GM23338 (cell line): ENCODE measurements at regions not wholly inside any gene's neighbourhood (a gene's known extent, or its start where the extent isn't known, plus 50 kb on each side); places are given as distances from the start of the nearest gene placed in this dataset.

Source experiments
- ATAC-seq: fragments of 200-7000 bp; cut with Tn5 transposase; 3 replicates; pipeline ENCODE4 v1.9.1; 2020
- DNase-seq: peaks from one replicate; pipeline ENCODE4 v3.0.0-alpha.2; 2015; ENCODE audit warnings: low spot score
- H2AFZ ChIP-seq: fragments of 200-600 bp; sonication (generic); 2 replicates; pipeline ENCODE4 v1.8.0; 2016; ENCODE audit warnings: antibody characterized with exemption, mild to moderate bottlenecking, moderate library complexity
- H3F3A ChIP-seq: fragments of 200-600 bp; sonication (generic); replicated peaks from 2 replicates; pipeline ENCODE4 v1.8.0; 2017; ENCODE audit warnings: antibody characterized with exemption, mixed run types, low read depth
- H3K27ac ChIP-seq: fragments of 200-600 bp; sonication (generic); 2 replicates; pipeline ENCODE4 v1.6.1; 2016; ENCODE audit warnings: low read depth
- H3K27me3 ChIP-seq: fragments of 200-600 bp; sonication (generic); 2 replicates; pipeline ENCODE4 v1.8.0; 2016; ENCODE audit warnings: mild to moderate bottlenecking, mixed run types, moderate library complexity; ENCODE audit not compliant: insufficient read depth
- H3K36me3 ChIP-seq: fragments of 200-600 bp; sonication (generic); 2 replicates; pipeline ENCODE4 v1.8.0; 2016; ENCODE audit warnings: mild to moderate bottlenecking; ENCODE audit not compliant: insufficient read depth
- H3K4me1 ChIP-seq: fragments of 200-600 bp; sonication (generic); 2 replicates; pipeline ENCODE4 v1.8.0; 2016; ENCODE audit warnings: mild to moderate bottlenecking, moderate library complexity; ENCODE audit not compliant: insufficient read depth
- H3K4me2 ChIP-seq: fragments of 200-600 bp; sonication (generic); 2 replicates; pipeline ENCODE4 v1.7.1; 2017; ENCODE audit warnings: mixed run types
- H3K4me3 ChIP-seq: fragments of 200-600 bp; sonication (generic); 2 replicates; pipeline ENCODE4 v1.6.1; 2016; ENCODE audit warnings: mixed run types
- H3K79me2 ChIP-seq: fragments of 200-600 bp; sonication (generic); replicated peaks from 2 replicates; pipeline ENCODE4 v1.8.0; 2017; ENCODE audit warnings: mild to moderate bottlenecking; ENCODE audit not compliant: insufficient read depth
- H3K9me2 ChIP-seq: fragments of 200-600 bp; sonication (generic); 2 replicates; pipeline ENCODE4 v1.8.0; 2017; ENCODE audit not compliant: insufficient read depth
- H4K20me1 ChIP-seq: fragments of 200-600 bp; sonication (generic); replicated peaks from 2 replicates; pipeline ENCODE4 v1.8.0; 2017; ENCODE audit warnings: mild to moderate bottlenecking; ENCODE audit not compliant: insufficient read depth
- H3K27ac Mint-ChIP-seq: 2 replicates; pipeline ENCODE4 v1.8.0; 2020; ENCODE audit warnings: inconsistent platforms, mild to moderate bottlenecking, moderate library complexity, mixed read lengths
- H3K27me3 Mint-ChIP-seq: 3 replicates; pipeline ENCODE4 v1.8.0; 2022; ENCODE audit warnings: low read depth, mild to moderate bottlenecking, moderate library complexity, mixed read lengths, inconsistent platforms; ENCODE audit not compliant: insufficient read depth, poor library complexity
- H3K36me3 Mint-ChIP-seq: 3 replicates; pipeline ENCODE4 v1.8.0; 2021; ENCODE audit warnings: low read depth, mild to moderate bottlenecking, inconsistent platforms, moderate library complexity, mixed read lengths
- H3K4me1 Mint-ChIP-seq: 3 replicates; pipeline ENCODE4 v1.8.0; 2020; ENCODE audit warnings: mild to moderate bottlenecking, inconsistent platforms, mixed read lengths
- H3K4me3 Mint-ChIP-seq: 3 replicates; pipeline ENCODE4 v1.8.0; 2021; ENCODE audit warnings: moderate library complexity, mild to moderate bottlenecking, inconsistent platforms, mixed read lengths
- H3K9me3 Mint-ChIP-seq: 3 replicates; pipeline ENCODE4 v1.8.0; 2020; ENCODE audit warnings: moderate library complexity, mild to moderate bottlenecking, inconsistent platforms, mixed read lengths
- CREB1 ChIP-seq: fragments of 250-450 bp; sonication (Bioruptor Pico); IDR thresholded peaks from 2 replicates; pipeline ENCODE4 v1.5.0; 2020; ENCODE audit warnings: low read depth, mild to moderate bottlenecking, moderate library complexity
- EZH2 ChIP-seq: fragments of 200-600 bp; sonication (generic); IDR thresholded peaks from one replicate; pipeline ENCODE4 v1.8.0; 2017; ENCODE audit warnings: antibody characterized with exemption, mild to moderate bottlenecking, low read depth; ENCODE audit not compliant: unreplicated experiment
- EZH2phosphoT487 ChIP-seq: fragments of 200-600 bp; sonication (generic); IDR thresholded peaks from one replicate; pipeline ENCODE4 v1.8.1; 2018; ENCODE audit warnings: antibody characterized with exemption; ENCODE audit not compliant: unreplicated experiment
- JUNB ChIP-seq: IDR thresholded peaks from one replicate; pipeline ENCODE4 v1.6.1; 2016; ENCODE audit warnings: antibody characterized with exemption; ENCODE audit not compliant: unreplicated experiment
- NANOG ChIP-seq: IDR thresholded peaks from 2 replicates; pipeline ENCODE4 v1.6.1; 2016; ENCODE audit warnings: antibody characterized with exemption, borderline replicate concordance
- POLR2AphosphoS5 ChIP-seq: IDR thresholded peaks from 2 replicates; pipeline ENCODE4 v1.6.1; 2016; ENCODE audit warnings: antibody characterized with exemption, low read depth
- STAT1 ChIP-seq: IDR thresholded peaks from one replicate; pipeline ENCODE4 v1.6.1; 2016; ENCODE audit warnings: antibody characterized with exemption; ENCODE audit not compliant: unreplicated experiment
- ZNF114 ChIP-seq: fragments of 250-450 bp; sonication (Bioruptor Pico); IDR thresholded peaks from 2 replicates; pipeline ENCODE4 v1.5.0; 2020; ENCODE audit warnings: mild to moderate bottlenecking, moderate library complexity
- ZNF331 ChIP-seq: fragments of 250-450 bp; sonication (Bioruptor Pico); IDR thresholded peaks from 2 replicates; pipeline ENCODE4 v1.5.0; 2020; ENCODE audit warnings: low read depth, mild to moderate bottlenecking, moderate library complexity
- TF ChIP-seq, protein P1 (sequence below): IDR thresholded peaks from 2 replicates; pipeline ENCODE4 v1.6.1; 2016; ENCODE audit warnings: antibody characterized with exemption
- TF ChIP-seq, protein P2 (sequence below): fragments of 250-450 bp; sonication (Bioruptor Pico); IDR thresholded peaks from 2 replicates; pipeline ENCODE4 v1.5.0; 2020; ENCODE audit warnings: mild to moderate bottlenecking, moderate library complexity
- TF ChIP-seq, protein P3 (sequence below): IDR thresholded peaks from one replicate; pipeline ENCODE4 v1.6.1; 2018; ENCODE audit warnings: antibody characterized with exemption; ENCODE audit not compliant: unreplicated experiment
- TF ChIP-seq, protein P4 (sequence below), 2 experiments: fragments of 200-600 bp in 1 of 2; sonication (generic) in 1 of 2; conservative IDR thresholded peaks; 2 replicates each; pipeline versions ENCODE4 v1.5.1 to v1.6.1; 2016 to 2017; ENCODE audit warnings: antibody characterized with exemption in 2 of 2, low read depth in 2 of 2, mild to moderate bottlenecking in 2 of 2, moderate library complexity in 1 of 2

DNA sequence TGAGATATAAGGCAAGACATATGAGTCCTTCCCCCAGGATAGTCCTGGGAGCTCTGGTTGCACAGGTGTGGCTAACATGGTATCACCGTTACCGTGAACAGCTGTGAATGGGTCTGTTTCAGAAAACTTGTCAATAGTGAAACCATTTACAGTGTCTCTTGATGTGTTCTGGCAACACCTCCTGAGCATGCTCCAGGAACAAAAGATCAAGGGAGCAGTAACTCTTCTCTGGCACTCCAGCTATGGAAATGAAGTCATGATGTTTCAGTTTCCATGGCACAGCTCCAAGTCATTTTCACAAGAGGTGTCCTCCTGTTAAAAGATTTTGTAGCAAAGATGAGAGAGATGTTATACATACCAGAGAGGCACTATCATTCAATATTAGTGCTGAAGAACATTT, 253.7 kb downstream of the SNAPC1 start:
- Histone ChIP-seq H4K20me1 (no peaks in the 10 kb centered on the region), H3F3A (no peaks in the 10 kb centered on the region), H3K36me3 (no peaks in the 10 kb centered on the region), H3K27me3 (no peaks in the 10 kb centered on the region), H3K27ac (no peak overlapping the region), H3K4me1 (no peaks in the 10 kb centered on the region), H3K9me2 (no peaks in the 10 kb centered on the region), H3K4me2 (no peak overlapping the region), H3K79me2 (no peaks in the 10 kb centered on the region), H2AFZ (no peak overlapping the region), H3K4me3 (no peak overlapping the region)
- Mint-ChIP-seq H3K4me1 (no peaks in the 10 kb centered on the region), H3K27ac (no peak overlapping the region), H3K36me3 (no peaks in the 10 kb centered on the region), H3K4me3 (no peak overlapping the region), H3K9me3 (no peaks in the 10 kb centered on the region; the same call in 2 of the 3 replicates), H3K27me3 (peaks cover 4% of the 10 kb centered on the region)
- ATAC-seq (no peak), DNase-seq (no peak)
- TF ChIP-seq, protein P1, sequence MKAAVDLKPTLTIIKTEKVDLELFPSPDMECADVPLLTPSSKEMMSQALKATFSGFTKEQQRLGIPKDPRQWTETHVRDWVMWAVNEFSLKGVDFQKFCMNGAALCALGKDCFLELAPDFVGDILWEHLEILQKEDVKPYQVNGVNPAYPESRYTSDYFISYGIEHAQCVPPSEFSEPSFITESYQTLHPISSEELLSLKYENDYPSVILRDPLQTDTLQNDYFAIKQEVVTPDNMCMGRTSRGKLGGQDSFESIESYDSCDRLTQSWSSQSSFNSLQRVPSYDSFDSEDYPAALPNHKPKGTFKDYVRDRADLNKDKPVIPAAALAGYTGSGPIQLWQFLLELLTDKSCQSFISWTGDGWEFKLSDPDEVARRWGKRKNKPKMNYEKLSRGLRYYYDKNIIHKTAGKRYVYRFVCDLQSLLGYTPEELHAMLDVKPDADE, result no peak
- no peak for TF ChIP-seq POLR2AphosphoS5
- TF ChIP-seq ZNF114 (CRISPR knock-in tag), result no peak
- TF ChIP-seq STAT1, result no peak
- TF ChIP-seq EZH2, result no peak
- no peak for TF ChIP-seq JUNB
- TF ChIP-seq EZH2phosphoT487, result no peak
- TF ChIP-seq, protein P2, sequence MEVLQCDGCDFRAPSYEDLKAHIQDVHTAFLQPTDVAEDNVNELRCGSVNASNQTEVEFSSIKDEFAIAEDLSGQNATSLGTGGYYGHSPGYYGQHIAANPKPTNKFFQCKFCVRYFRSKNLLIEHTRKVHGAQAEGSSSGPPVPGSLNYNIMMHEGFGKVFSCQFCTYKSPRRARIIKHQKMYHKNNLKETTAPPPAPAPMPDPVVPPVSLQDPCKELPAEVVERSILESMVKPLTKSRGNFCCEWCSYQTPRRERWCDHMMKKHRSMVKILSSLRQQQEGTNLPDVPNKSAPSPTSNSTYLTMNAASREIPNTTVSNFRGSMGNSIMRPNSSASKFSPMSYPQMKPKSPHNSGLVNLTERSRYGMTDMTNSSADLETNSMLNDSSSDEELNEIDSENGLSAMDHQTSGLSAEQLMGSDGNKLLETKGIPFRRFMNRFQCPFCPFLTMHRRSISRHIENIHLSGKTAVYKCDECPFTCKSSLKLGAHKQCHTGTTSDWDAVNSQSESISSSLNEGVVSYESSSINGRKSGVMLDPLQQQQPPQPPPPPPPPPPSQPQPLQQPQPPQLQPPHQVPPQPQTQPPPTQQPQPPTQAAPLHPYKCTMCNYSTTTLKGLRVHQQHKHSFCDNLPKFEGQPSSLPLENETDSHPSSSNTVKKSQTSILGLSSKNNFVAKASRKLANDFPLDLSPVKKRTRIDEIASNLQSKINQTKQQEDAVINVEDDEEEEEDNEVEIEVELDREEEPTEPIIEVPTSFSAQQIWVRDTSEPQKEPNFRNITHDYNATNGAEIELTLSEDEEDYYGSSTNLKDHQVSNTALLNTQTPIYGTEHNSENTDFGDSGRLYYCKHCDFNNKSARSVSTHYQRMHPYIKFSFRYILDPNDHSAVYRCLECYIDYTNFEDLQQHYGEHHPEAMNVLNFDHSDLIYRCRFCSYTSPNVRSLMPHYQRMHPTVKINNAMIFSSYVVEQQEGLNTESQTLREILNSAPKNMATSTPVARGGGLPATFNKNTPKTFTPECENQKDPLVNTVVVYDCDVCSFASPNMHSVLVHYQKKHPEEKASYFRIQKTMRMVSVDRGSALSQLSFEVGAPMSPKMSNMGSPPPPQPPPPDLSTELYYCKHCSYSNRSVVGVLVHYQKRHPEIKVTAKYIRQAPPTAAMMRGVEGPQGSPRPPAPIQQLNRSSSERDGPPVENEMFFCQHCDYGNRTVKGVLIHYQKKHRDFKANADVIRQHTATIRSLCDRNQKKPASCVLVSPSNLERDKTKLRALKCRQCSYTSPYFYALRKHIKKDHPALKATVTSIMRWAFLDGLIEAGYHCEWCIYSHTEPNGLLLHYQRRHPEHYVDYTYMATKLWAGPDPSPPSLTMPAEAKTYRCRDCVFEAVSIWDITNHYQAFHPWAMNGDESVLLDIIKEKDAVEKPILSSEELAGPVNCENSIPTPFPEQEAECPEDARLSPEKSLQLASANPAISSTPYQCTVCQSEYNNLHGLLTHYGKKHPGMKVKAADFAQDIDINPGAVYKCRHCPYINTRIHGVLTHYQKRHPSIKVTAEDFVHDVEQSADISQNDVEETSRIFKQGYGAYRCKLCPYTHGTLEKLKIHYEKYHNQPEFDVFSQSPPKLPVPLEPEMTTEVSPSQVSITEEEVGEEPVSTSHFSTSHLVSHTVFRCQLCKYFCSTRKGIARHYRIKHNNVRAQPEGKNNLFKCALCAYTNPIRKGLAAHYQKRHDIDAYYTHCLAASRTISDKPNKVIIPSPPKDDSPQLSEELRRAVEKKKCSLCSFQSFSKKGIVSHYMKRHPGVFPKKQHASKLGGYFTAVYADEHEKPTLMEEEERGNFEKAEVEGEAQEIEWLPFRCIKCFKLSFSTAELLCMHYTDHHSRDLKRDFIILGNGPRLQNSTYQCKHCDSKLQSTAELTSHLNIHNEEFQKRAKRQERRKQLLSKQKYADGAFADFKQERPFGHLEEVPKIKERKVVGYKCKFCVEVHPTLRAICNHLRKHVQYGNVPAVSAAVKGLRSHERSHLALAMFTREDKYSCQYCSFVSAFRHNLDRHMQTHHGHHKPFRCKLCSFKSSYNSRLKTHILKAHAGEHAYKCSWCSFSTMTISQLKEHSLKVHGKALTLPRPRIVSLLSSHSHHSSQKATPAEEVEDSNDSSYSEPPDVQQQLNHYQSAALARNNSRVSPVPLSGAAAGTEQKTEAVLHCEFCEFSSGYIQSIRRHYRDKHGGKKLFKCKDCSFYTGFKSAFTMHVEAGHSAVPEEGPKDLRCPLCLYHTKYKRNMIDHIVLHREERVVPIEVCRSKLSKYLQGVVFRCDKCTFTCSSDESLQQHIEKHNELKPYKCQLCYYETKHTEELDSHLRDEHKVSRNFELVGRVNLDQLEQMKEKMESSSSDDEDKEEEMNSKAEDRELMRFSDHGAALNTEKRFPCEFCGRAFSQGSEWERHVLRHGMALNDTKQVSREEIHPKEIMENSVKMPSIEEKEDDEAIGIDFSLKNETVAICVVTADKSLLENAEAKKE (CRISPR knock-in tag), result no peak
- TF ChIP-seq CREB1 (CRISPR knock-in tag), result no peak
- TF ChIP-seq NANOG, result no peak
- TF ChIP-seq, protein P3, sequence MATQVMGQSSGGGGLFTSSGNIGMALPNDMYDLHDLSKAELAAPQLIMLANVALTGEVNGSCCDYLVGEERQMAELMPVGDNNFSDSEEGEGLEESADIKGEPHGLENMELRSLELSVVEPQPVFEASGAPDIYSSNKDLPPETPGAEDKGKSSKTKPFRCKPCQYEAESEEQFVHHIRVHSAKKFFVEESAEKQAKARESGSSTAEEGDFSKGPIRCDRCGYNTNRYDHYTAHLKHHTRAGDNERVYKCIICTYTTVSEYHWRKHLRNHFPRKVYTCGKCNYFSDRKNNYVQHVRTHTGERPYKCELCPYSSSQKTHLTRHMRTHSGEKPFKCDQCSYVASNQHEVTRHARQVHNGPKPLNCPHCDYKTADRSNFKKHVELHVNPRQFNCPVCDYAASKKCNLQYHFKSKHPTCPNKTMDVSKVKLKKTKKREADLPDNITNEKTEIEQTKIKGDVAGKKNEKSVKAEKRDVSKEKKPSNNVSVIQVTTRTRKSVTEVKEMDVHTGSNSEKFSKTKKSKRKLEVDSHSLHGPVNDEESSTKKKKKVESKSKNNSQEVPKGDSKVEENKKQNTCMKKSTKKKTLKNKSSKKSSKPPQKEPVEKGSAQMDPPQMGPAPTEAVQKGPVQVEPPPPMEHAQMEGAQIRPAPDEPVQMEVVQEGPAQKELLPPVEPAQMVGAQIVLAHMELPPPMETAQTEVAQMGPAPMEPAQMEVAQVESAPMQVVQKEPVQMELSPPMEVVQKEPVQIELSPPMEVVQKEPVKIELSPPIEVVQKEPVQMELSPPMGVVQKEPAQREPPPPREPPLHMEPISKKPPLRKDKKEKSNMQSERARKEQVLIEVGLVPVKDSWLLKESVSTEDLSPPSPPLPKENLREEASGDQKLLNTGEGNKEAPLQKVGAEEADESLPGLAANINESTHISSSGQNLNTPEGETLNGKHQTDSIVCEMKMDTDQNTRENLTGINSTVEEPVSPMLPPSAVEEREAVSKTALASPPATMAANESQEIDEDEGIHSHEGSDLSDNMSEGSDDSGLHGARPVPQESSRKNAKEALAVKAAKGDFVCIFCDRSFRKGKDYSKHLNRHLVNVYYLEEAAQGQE, result no peak
- TF ChIP-seq, protein P4, sequence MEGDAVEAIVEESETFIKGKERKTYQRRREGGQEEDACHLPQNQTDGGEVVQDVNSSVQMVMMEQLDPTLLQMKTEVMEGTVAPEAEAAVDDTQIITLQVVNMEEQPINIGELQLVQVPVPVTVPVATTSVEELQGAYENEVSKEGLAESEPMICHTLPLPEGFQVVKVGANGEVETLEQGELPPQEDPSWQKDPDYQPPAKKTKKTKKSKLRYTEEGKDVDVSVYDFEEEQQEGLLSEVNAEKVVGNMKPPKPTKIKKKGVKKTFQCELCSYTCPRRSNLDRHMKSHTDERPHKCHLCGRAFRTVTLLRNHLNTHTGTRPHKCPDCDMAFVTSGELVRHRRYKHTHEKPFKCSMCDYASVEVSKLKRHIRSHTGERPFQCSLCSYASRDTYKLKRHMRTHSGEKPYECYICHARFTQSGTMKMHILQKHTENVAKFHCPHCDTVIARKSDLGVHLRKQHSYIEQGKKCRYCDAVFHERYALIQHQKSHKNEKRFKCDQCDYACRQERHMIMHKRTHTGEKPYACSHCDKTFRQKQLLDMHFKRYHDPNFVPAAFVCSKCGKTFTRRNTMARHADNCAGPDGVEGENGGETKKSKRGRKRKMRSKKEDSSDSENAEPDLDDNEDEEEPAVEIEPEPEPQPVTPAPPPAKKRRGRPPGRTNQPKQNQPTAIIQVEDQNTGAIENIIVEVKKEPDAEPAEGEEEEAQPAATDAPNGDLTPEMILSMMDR (conservative IDR thresholded peaks at IDR 0.05; ENCODE audit: low read depth in 2 of 2), result no peak
- no peak for TF ChIP-seq ZNF331 (CRISPR knock-in tag)
